ENCODE measurements at regions not wholly inside any gene's neighbourhood (a gene's known extent, or its start where the extent isn't known, plus 50 kb on each side); places are given as distances from the start of the nearest gene placed in this dataset.

- TF ChIP-seq CEBPB (IDR thresholded peaks at IDR 0.05), result no peak
These were observed 95.8 kb upstream of the ATXN7L3B start for GRCh38 chr12:74441872-74442271.

- TF ChIP-seq FOXM1 (IDR thresholded peaks at IDR 0.05; ENCODE audit: borderline replicate concordance, low read depth) (no peak), EGR1 (IDR thresholded peaks at IDR 0.05) (no peak), REST (IDR thresholded peaks at IDR 0.05; ENCODE audit: low read depth) (no peak), TEAD4 (IDR thresholded peaks at IDR 0.05) (no peak), CEBPB (IDR thresholded peaks at IDR 0.05) (no peak), NFIC (IDR thresholded peaks at IDR 0.05) (no peak), ZBTB7A (IDR thresholded peaks at IDR 0.05; ENCODE audit: low read depth) (no peak), TCF12 (IDR thresholded peaks at IDR 0.05; ENCODE audit: low read depth) (no peak), MAX (IDR thresholded peaks at IDR 0.05) (no peak), USF1 (IDR thresholded peaks at IDR 0.05) (no peak)
These were observed 91.2 kb upstream of the ATXN7L3B start for GRCh38 chr12:74446466-74446865.

GRCh38 chr12:74449872-74450271 lies 87.8 kb upstream of the ATXN7L3B start:
- TF ChIP-seq RAD21 (IDR thresholded peaks at IDR 0.05; ENCODE audit: low read depth), result no peak
- no peak for TF ChIP-seq REST (IDR thresholded peaks at IDR 0.05; ENCODE audit: low read depth)
- TF ChIP-seq MAX (IDR thresholded peaks at IDR 0.05), result no peak
- no peak for TF ChIP-seq CEBPB (IDR thresholded peaks at IDR 0.05)
- no peak for TF ChIP-seq FOXM1 (IDR thresholded peaks at IDR 0.05; ENCODE audit: borderline replicate concordance, low read depth)
- no peak for TF ChIP-seq USF1 (IDR thresholded peaks at IDR 0.05)
- no peak for TF ChIP-seq EGR1 (IDR thresholded peaks at IDR 0.05)
- no peak for TF ChIP-seq TEAD4 (IDR thresholded peaks at IDR 0.05)
- no peak for TF ChIP-seq TCF12 (IDR thresholded peaks at IDR 0.05; ENCODE audit: low read depth)
- TF ChIP-seq CREB1 (IDR thresholded peaks at IDR 0.05; ENCODE audit: low read depth), result no peak
- no peak for TF ChIP-seq EP300 (IDR thresholded peaks at IDR 0.05; ENCODE audit: borderline replicate concordance)
- TF ChIP-seq NFIC (IDR thresholded peaks at IDR 0.05), result no peak
- TF ChIP-seq YY1 (IDR thresholded peaks at IDR 0.05; ENCODE audit: low read depth), result no peak
- no peak for TF ChIP-seq TAF1 (IDR thresholded peaks at IDR 0.05; ENCODE audit: low read depth)
- no peak for TF ChIP-seq ZBTB7A (IDR thresholded peaks at IDR 0.05; ENCODE audit: low read depth)

GRCh38 chr12:74454109-74454508 lies 83.5 kb upstream of the ATXN7L3B start:
- no peak for TF ChIP-seq REST (IDR thresholded peaks at IDR 0.05; ENCODE audit: low read depth)
- TF ChIP-seq RAD21 (IDR thresholded peaks at IDR 0.05; ENCODE audit: low read depth), result no peak
- no peak for TF ChIP-seq MAX (IDR thresholded peaks at IDR 0.05)
- TF ChIP-seq CEBPB (IDR thresholded peaks at IDR 0.05), result no peak
- TF ChIP-seq FOXM1 (IDR thresholded peaks at IDR 0.05; ENCODE audit: borderline replicate concordance, low read depth), result no peak

- TF ChIP-seq TAF1 (IDR thresholded peaks at IDR 0.05; ENCODE audit: low read depth), result no peak
- TF ChIP-seq CEBPB (IDR thresholded peaks at IDR 0.05), result no peak
- no peak for TF ChIP-seq EGR1 (IDR thresholded peaks at IDR 0.05)
- no peak for TF ChIP-seq EP300 (IDR thresholded peaks at IDR 0.05; ENCODE audit: borderline replicate concordance)
- no peak for TF ChIP-seq YY1 (IDR thresholded peaks at IDR 0.05; ENCODE audit: low read depth)
- TF ChIP-seq USF1 (IDR thresholded peaks at IDR 0.05), result no peak
- no peak for TF ChIP-seq FOXM1 (IDR thresholded peaks at IDR 0.05; ENCODE audit: borderline replicate concordance, low read depth)
- no peak for TF ChIP-seq CREB1 (IDR thresholded peaks at IDR 0.05; ENCODE audit: low read depth)
- no peak for TF ChIP-seq TEAD4 (IDR thresholded peaks at IDR 0.05)
- TF ChIP-seq RAD21 (IDR thresholded peaks at IDR 0.05; ENCODE audit: low read depth), result no peak
- no peak for TF ChIP-seq ZBTB7A (IDR thresholded peaks at IDR 0.05; ENCODE audit: low read depth)
- no peak for TF ChIP-seq NFIC (IDR thresholded peaks at IDR 0.05)
- no peak for TF ChIP-seq TCF12 (IDR thresholded peaks at IDR 0.05; ENCODE audit: low read depth)
- no peak for TF ChIP-seq MAX (IDR thresholded peaks at IDR 0.05)
- TF ChIP-seq REST (IDR thresholded peaks at IDR 0.05; ENCODE audit: low read depth), result no peak
These were observed 82.2 kb upstream of the ATXN7L3B start for GRCh38 chr12:74455429-74455828.

All from Ishikawa (cell line).